GM12872 (cell line): ENCODE measurements at regions not wholly inside any gene's neighbourhood (a gene's known extent, or its start where the extent isn't known, plus 50 kb on each side); places are given as distances from the start of the nearest gene placed in this dataset.

Experiments
- TF ChIP-seq, protein P1 (sequence below): IDR thresholded peaks from 3 replicates; pipeline ENCODE4 v1.5.1; 2011; ENCODE audit warnings: low read depth, mild to moderate bottlenecking, low read length, moderate library complexity; ENCODE audit not compliant: insufficient read depth

DNA sequence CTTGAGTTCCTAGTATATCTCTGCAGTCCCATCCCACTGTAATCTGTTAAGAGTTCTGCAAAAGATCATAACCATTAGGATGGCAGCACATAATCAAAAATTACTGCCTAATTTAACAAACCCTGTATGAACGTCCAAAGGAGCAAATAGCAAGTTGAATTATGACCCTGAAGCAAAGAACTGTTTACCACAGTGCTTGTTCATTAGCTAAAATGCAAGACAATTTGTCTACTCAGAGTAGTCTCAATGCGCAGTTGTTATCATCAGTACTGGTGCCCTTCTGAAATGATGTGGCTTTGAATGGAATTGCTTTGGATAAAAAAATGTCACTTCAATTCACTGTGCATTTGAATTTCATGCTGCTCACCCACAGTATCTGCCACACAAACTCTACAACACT, 817.0 kb downstream of the SORCS1 start:
- TF ChIP-seq, protein P1, sequence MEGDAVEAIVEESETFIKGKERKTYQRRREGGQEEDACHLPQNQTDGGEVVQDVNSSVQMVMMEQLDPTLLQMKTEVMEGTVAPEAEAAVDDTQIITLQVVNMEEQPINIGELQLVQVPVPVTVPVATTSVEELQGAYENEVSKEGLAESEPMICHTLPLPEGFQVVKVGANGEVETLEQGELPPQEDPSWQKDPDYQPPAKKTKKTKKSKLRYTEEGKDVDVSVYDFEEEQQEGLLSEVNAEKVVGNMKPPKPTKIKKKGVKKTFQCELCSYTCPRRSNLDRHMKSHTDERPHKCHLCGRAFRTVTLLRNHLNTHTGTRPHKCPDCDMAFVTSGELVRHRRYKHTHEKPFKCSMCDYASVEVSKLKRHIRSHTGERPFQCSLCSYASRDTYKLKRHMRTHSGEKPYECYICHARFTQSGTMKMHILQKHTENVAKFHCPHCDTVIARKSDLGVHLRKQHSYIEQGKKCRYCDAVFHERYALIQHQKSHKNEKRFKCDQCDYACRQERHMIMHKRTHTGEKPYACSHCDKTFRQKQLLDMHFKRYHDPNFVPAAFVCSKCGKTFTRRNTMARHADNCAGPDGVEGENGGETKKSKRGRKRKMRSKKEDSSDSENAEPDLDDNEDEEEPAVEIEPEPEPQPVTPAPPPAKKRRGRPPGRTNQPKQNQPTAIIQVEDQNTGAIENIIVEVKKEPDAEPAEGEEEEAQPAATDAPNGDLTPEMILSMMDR: no peak

DNA sequence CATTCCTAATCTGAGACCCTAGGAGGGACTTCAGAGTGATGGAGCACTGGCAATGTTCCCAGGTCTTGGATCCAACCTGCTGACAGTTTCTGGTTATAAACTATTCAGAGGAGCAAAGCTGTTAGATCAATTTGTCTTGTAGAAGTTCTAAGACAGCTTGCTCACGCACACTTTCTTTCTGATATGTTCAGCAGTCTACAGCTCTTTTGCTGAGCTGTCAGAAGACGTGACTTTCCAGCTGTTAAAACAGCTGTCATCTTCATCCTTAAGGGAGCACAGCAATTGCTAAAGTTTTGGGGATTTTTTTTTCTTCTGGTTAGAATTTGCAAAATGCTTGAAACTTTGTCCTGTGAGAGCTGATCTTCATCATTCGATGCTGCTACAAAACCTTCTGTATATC, 823.1 kb downstream of the SORCS1 start:
- TF ChIP-seq, protein P1: no peak

DNA sequence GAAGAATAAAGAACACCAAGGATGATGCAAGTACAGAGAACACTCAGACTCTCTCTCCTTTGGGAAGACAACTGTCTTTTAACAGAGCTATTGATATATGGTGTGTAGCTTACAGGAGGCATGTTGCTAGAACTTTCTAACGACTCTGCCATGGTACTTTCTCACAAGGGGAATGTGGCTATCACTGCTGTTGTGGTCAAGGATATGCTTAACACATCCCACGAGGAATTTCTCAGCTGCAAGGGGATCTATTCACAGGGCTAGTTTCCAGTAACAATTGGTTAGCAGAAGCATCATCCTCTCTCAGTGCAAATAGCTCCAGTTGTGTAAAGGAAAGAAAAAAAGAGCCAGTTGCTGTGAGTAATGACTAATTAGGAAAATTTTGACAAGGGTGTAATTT, 826.0 kb downstream of the SORCS1 start:
- TF ChIP-seq, protein P1: no peak

DNA sequence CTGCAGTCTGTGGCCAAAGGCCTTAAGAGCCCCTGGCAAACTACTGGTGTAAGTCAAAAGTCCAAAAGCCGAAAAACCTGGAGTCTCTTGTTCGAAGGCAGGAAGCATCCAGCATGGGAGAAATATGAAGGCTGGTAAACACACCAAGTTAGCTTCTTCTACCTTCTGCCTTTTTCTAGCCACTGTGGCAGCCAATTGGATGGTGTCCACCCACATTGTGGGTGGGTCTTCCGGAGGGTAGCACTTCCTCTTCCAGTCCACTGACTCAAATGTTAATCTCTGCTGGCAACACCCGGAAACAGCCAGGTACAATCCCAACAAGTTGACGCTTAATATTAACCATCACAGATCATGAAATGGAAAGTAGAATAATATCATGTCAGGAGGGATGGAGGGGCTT, 827.6 kb downstream of the SORCS1 start:
- TF ChIP-seq, protein P1: no peak

DNA sequence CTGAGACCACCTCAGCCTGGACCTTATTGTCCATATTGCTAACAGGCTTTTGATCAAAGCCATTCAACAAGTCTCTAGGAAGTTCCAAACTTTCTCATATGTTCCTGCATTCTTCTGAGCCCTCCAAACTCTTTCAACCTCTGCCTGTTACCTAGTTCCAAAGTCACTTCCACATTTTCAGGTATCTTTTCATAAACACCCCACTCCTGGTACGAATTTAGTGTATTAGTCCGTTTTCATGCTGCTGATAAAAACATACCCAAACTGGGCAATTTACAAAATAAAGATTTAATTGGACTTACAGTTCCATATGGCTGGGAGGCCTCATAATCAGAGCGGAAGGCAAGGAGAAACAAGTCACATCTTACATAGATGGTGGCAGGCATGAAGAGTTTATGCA, 836.8 kb downstream of the SORCS1 start:
- TF ChIP-seq, protein P1: no peak

DNA sequence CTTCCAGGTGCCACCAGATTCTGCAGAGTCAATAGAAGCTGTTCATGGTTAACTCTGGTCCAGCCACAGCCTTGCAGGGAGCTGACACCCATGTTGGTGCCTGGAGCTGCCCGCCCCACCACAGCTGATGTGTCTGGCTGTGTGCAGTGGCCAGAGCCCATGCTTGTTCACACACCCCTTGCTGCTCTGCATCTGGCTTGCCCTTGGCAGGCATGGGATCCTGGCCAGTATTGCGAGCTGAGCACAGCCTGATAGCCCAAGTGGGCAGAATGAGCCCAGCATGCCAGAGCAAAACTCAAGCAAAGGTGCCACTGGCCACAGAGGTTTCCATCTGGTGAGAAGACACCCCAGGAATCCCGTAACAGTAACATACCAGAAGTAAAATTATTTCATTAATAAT, 843.6 kb downstream of the SORCS1 start:
- TF ChIP-seq, protein P1: no peak

DNA sequence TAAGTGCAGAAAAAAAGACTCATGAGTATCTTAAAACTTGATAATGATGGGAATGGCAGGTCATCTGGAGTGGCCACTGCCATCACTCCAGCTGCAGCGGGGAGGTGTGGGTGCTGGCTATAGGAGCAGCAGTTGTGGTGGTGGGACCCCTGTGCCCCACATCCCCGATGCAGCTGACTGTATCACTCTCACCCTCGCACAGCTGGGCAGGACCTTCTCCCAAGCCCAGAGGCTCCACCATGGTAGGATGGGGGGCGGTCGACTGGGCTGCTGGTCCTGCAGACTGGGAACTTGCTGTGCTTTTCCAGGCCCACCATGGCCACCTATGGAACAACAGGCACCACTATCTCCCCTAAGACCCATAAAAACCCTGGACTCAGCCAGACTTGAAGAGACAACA, 844.4 kb downstream of the SORCS1 start:
- TF ChIP-seq, protein P1: no peak

DNA sequence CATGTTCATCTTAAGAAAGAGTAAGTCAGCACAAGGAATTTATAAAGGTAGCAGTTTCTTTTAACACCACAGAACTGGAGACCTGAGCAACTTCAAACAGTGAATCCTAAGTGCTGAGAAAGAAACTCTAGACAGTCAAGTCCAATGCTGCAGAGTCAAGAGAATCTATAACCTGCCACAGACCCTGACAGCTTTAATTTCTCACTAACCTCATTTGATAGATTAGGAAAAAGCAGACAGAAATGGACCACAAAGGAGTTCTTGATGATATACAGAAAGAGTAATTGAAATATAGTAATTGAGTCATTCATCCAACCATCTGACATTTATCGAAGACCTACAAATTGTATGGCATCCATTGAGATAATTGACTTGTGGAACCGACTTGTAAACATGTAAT, 847.0 kb downstream of the SORCS1 start:
- TF ChIP-seq, protein P1: no peak
